Body of pancreas (tissue), 4 donors: ENCODE measurements at regions not wholly inside any gene's neighbourhood (a gene's known extent, or its start where the extent isn't known, plus 50 kb on each side); places are given as distances from the start of the nearest gene placed in this dataset.

ENCODE experiments used
- POLR2A ChIP-seq, 3 donors: fragments of 450-650 bp; IDR thresholded peaks; one replicate each; pipeline ENCODE4 v1.6.1; 2016; ENCODE audit warnings: antibody characterized with exemption in 3 of 3, mild to moderate bottlenecking in 2 of 3
- TF ChIP-seq, protein P1 (sequence below), 7 experiments: fragments of 450-650 bp in 4 of 7; fragments of 200-600 bp in 3 of 7; sonication (generic) in 3 of 7; IDR thresholded peaks; one replicate each; pipeline ENCODE4 v1.5.1; 2016 to 2019; ENCODE audit warnings: antibody characterized with exemption in 7 of 7

DNA sequence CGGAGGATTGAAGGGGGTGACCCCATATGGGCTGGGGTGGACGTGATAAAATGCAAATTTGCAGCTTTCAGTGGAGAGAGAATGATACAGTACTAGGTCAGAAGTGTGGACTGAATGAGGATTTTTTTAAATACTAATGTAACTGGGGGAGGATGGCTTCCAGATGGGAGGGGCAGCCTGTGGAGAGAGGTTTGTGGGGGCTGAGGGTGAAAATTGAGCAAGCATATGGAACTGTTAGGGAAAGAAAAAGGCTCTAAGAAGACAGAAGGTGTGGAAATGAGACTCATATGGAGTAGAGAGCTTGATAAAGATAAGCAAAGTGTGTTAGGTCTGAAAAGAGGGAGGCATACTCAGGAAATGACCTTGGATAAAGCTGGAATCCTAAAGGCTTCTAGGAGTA is 926.4 kb downstream of the IGSF11 start:
- TF ChIP-seq, protein P1, sequence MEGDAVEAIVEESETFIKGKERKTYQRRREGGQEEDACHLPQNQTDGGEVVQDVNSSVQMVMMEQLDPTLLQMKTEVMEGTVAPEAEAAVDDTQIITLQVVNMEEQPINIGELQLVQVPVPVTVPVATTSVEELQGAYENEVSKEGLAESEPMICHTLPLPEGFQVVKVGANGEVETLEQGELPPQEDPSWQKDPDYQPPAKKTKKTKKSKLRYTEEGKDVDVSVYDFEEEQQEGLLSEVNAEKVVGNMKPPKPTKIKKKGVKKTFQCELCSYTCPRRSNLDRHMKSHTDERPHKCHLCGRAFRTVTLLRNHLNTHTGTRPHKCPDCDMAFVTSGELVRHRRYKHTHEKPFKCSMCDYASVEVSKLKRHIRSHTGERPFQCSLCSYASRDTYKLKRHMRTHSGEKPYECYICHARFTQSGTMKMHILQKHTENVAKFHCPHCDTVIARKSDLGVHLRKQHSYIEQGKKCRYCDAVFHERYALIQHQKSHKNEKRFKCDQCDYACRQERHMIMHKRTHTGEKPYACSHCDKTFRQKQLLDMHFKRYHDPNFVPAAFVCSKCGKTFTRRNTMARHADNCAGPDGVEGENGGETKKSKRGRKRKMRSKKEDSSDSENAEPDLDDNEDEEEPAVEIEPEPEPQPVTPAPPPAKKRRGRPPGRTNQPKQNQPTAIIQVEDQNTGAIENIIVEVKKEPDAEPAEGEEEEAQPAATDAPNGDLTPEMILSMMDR (IDR thresholded peaks at IDR 0.05) = no peak
- TF ChIP-seq POLR2A (IDR thresholded peaks at IDR 0.05) = no peak
